HG03060 (cell line): ENCODE measurements at regions not wholly inside any gene's neighbourhood (a gene's known extent, or its start where the extent isn't known, plus 50 kb on each side); places are given as distances from the start of the nearest gene placed in this dataset.

Experiments used
- ATAC-seq: cut with Tn5 transposase; IDR thresholded peaks from one replicate; pipeline ENCODE4 v1.9.1; 2021; ENCODE audit warnings: low read depth, moderate number of reproducible peaks; ENCODE audit not compliant: unreplicated experiment

GRCh38 chr13:33727297-33728083 is 90.5 kb upstream of the RFC3 start:
- no peak for ATAC-seq

GRCh38 chr13:33728271-33729037 is 89.5 kb upstream of the RFC3 start:
- peak; percentile 85 for ATAC-seq

GRCh38 chr13:33730147-33730546 is 87.8 kb upstream of the RFC3 start:
- ATAC-seq = no peak

GRCh38 chr13:33730619-33731018 is 87.3 kb upstream of the RFC3 start:
- ATAC-seq = no peak

- no peak for ATAC-seq
Measured at GRCh38 chr13:33735276-33735675, 82.7 kb upstream of the RFC3 start.

GRCh38 chr13:33739254-33739653 is 78.7 kb upstream of the RFC3 start:
- no peak for ATAC-seq

GRCh38 chr13:33740134-33740538 is 77.8 kb upstream of the RFC3 start:
- no peak for ATAC-seq

GRCh38 chr13:33742321-33742720 is 75.6 kb upstream of the RFC3 start:
- no peak for ATAC-seq

GRCh38 chr13:33743438-33744368 is 74.2 kb upstream of the RFC3 start:
- ATAC-seq = peak; percentile 50

GRCh38 chr13:33744589-33745369 is 73.2 kb upstream of the RFC3 start:
- ATAC-seq = no peak

GRCh38 chr13:33745370-33746324 is 72.3 kb upstream of the RFC3 start:
- peak; percentile 39 for ATAC-seq

- no peak for ATAC-seq
Measured at GRCh38 chr13:33746867-33747266, 71.1 kb upstream of the RFC3 start.

GRCh38 chr13:33751151-33751550 is 66.8 kb upstream of the RFC3 start:
- no peak for ATAC-seq

GRCh38 chr13:33752094-33752493 is 65.9 kb upstream of the RFC3 start:
- no peak for ATAC-seq

GRCh38 chr13:33752597-33752996 is 65.4 kb upstream of the RFC3 start:
- no peak for ATAC-seq

GRCh38 chr13:33756929-33757328 is 61.0 kb upstream of the RFC3 start:
- no peak for ATAC-seq

GRCh38 chr13:33757713-33758112 is 60.2 kb upstream of the RFC3 start:
- peak; percentile 60 for ATAC-seq

GRCh38 chr13:33758113-33758512 is 59.8 kb upstream of the RFC3 start:
- ATAC-seq = peak; percentile 17

- no peak for ATAC-seq
Measured at GRCh38 chr13:33761740-33762139, 56.2 kb upstream of the RFC3 start.
